ENCODE measurements at regions not wholly inside any gene's neighbourhood (a gene's known extent, or its start where the extent isn't known, plus 50 kb on each side); places are given as distances from the start of the nearest gene placed in this dataset.

DNA sequence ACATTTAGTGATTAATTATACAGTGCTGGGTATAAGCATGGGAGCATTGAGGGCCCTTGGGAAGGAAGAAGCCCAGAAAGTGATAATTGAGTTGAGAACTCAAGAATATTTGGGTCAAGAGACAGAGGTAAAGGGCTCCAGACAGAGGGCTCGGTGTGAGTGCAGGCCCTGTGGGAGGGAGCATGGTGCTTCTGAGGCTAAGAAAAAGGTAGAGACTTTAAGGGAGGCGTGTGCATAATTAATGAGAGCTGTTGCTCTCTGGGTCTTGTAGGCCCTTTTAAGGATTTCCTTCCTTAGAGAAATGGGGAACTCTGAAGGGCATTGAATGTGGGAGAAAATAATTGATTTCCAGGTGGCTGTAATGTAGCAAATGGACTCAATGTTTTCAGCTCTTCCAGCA is 735.0 kb upstream of the POU3F3 start:
- DNase-seq (ENCODE audit: low read depth in 3 of 3, low spot score in 2 of 3) = no peak

- DNase-seq (ENCODE audit: low read depth in 3 of 3, low spot score in 2 of 3) = no peak
Observed at GRCh38 chr2:104120171-104120570, 733.7 kb upstream of the POU3F3 start.

- no peak for DNase-seq (ENCODE audit: low read depth in 3 of 3, low spot score in 2 of 3)
Observed at GRCh38 chr2:104125096-104125495, 728.8 kb upstream of the POU3F3 start.

DNA sequence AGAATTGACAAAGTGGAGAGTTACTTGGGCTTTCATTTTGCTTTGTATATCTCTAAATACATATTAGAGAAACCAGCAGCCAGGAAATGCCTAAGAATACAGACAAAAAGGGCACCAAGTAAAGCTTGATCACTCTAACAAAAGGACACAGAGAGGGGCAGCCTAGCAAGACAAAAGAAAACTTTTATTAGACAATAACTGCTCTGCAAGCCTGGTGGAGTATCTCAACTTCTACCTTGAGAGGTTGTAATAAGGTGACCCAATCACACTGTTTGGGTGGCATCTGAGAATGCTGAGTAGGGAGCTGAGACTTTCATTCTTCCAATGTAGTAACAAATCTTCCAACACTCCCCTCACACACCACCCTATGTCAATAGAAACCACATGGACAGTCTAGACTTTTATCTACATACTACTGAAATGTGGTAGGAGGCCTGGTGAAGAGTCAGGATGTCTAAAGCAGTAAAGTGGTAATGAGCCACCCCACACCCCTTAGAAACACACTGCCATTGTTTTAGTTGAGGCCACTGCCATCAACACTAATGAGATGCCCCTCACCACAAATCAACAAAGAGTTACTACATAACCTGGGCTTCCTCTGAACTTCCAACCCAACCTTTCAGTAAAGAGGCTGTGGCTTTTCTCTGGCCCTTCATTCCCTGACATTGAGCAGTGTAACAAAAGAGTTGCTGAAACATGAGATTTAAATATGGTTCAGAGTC is 726.7 kb upstream of the POU3F3 start:
- DNase-seq (ENCODE audit: low read depth in 3 of 3, low spot score in 2 of 3) = no peak

DNA sequence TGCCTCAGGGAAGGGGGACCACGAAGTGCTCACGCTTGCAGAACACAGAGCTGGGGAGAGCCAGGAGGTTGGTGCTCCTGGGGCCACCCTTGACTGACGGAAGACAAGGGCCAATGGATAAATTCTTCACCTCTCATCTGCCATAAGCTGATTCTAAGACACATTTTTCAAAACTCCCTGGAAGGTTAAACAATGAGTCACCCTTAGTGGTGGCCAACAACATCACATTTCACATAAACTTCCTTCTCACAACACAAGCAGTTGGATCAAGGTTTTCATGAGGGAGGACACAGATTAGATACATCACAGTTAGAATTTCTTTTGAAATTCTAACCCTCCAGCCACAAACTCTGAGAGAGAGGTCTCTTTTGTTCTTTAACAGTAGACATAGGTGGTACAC is 713.6 kb upstream of the POU3F3 start:
- DNase-seq (ENCODE audit: low read depth in 3 of 3, low spot score in 2 of 3) = no peak

GRCh38 chr2:104158191-104158590 is 695.7 kb upstream of the POU3F3 start:
- DNase-seq (ENCODE audit: low read depth in 3 of 3, low spot score in 2 of 3) = no peak

GRCh38 chr2:104163611-104164130 is 690.2 kb upstream of the POU3F3 start:
- no peak for DNase-seq (ENCODE audit: low read depth in 3 of 3, low spot score in 2 of 3)

DNA sequence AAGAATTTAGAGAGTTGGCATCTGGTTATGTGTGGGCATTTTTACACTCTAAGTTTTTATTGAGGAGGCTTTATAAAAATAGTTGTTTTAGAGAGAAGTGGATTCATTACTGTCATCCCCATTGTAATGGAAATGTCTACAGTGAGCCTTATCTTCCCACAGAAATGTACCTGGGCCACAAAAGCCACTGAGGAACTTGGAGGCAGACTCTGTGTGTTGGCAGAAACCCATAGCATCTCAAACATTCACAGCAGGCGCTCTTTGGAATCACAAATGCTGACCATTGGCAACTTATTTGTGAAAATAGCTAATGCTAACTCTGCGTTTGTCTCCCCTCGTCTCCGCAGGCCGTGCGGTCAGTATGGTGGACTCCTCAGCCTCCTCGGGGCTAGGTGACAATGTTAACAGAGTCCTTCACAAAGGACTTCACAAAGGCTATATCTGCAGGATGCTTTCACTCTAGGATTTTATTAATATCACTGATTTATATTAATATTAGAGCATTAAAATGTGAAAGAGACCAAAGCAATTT is 689.1 kb upstream of the POU3F3 start:
- DNase-seq (ENCODE audit: low read depth in 3 of 3, low spot score in 2 of 3) = no peak

DNA sequence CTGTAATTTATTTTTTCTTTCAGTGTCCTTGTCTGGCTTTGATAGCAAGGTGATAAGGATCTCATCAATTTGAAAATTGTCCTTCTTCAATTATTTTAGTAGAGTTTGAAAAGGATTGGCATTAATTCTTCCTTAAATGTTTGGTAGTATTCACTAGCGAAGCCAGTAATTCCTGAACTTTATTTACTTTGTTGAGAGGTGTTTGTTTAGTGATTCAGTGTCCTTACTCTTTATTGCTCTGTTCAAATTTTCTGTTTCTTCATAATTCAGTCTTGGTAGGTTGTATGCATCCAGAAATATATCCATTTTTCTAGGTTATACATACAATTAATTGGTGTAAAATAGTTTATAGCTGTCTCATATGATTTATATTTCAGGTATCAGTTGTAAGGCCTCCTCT is 676.7 kb upstream of the POU3F3 start:
- no peak for DNase-seq (ENCODE audit: low read depth in 3 of 3, low spot score in 2 of 3)

DNA sequence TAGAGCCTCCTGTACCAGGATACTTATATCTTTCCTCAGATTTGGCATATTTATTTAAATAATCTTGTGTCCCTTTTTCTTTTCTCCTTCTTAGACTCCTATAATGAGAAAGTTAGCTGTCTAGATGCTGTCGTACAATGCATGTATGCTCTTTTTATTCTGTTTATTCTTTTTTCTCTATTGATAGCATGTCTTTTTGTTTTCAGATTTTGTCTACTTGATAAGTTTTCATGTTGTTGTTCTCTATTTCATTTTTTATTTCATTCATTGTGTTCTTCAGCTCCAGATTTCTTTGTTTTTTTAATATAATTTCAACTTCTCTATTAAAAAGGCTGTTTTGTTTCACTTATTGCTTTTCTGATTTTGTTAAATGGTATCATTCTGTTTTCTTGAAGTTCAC is 674.3 kb upstream of the POU3F3 start:
- DNase-seq (ENCODE audit: low read depth in 3 of 3, low spot score in 2 of 3) = no peak

DNA sequence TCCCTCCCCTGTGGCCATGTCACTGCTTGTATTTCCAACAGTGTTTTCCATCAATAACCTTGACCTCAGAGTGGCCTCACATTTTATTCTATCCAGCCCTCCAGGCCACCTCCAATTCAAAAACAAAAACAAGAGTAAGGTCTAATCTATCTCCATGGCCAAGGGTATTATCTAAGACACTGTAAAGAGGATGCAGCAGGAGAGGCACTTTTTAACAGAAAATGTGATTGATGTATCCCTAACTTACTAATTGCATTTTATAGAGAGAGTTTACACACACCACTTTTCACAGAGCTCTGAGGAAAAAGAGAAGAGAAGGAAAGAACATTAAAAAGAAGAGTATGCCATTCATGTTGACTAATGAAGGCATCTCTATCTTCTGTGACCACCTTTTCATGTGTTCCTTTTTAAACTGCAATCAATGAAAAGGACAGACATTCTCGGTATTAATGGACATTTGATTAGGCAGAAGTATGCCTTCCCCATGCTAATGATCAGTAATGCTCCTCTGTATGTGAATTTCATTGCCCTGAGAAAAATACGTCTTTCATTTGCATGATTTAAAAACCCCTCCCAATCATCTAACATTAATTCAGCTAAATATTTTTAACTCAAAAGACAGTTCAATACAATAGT is 653.3 kb upstream of the POU3F3 start:
- DNase-seq (ENCODE audit: low read depth in 3 of 3, low spot score in 2 of 3) = no peak

DNA sequence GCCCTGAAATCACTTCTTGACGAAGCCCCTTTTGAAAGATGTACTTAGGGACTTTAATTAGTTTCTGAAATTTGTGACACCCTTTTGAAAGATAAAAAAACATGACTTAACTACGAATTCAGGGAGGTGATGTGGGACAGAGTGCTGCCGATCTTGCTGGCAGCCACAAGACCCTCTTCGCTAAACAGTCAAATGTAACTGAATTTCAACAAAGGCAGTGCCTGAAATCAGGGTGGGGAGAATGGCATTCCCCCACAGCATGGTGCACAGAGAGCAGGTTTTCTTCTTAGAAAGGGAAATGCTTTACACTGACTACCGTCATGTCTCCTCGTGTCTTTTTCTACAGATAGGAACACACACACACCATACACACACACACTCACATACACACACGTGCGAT is 640.2 kb upstream of the POU3F3 start:
- DNase-seq (ENCODE audit: low read depth in 3 of 3, low spot score in 2 of 3) = no peak

DNA sequence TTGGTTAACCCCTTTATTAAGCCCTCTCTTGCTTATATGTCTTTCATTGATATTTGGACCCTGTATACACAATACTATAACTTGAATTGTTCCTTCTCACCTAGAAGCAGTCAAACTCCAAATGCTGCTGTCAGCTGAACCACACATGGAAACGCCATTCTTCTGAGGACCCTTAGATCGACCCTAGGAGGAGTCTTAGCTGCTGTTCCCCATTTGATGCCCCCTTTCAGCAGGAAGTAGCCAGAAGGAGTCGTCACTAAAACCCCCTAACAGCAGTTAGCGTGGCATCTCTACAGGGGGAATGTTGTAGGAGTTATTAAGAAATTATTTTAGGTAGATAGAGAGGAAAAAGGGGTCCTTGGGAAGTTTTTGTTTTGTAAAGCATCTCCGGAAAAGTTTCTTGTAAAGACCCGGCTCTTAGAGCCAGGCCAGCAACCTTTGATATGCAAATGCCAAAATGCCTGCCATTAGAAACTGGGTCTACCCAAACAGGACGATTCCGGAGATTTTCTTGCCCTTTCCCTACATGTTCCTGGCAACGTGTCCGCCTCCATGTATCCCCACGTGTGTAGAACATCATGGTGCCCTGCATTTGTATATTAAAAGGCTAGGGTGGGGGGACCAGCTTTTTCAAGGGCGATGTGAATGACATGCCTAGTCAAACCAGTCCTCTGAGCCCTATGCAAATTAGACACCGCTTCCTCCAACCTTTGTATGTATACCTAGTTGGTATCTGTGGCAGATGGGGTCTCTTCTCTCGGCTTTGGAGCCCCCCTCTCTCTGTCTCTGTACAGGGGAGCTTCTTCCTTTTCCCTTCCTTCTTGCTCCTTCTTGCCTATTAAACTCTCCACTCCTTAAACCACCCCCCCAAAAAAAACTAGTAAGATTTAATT is 638.4 kb upstream of the POU3F3 start:
- DNase-seq (ENCODE audit: low read depth in 3 of 3, low spot score in 2 of 3) = no peak

DNA sequence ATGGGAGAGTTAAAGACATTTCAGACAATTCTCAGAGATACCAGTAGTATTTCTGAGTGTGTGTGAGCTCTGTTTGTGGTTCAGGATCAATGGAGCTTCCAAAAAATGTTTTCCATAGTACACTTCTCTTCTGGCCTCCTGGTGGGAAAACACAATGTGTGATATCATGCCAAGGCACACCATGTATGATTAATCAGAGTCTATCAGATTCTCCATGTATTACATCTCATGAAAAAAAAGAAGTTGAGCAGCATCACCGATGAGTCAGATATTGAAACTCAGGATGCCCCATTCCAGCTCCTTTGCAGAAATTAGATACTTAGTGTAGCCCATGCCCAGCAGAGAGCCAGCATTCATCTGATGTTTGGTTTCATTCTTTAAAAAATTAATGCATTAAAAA is 620.3 kb upstream of the POU3F3 start:
- no peak for DNase-seq (ENCODE audit: low read depth in 3 of 3, low spot score in 2 of 3)

GRCh38 chr2:104236491-104236890 is 617.4 kb upstream of the POU3F3 start:
- no peak for DNase-seq (ENCODE audit: low read depth in 3 of 3, low spot score in 2 of 3)

GRCh38 chr2:104240984-104241383 is 612.9 kb upstream of the POU3F3 start:
- DNase-seq (ENCODE audit: low read depth in 3 of 3, low spot score in 2 of 3) = no peak

- DNase-seq (ENCODE audit: low read depth in 3 of 3, low spot score in 2 of 3) = no peak
Observed at GRCh38 chr2:104249629-104250028, 604.3 kb upstream of the POU3F3 start.

DNA sequence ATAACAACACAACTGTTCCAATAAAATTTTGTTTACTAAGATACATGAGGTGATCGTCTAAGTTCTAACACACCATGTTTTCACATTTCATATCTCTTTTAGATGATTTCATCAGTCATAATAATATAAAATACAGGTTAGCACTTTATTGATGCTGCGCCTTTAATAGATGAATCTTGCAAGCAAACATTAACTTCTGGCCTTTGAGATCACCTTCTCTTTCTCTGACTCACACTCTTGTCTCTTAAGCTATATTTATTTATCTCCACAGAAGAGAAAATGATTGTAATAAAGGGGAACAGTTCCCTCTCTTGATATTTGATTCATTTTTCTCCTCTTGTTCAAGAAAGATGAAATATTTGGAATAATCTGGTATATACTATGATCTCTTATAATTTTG is 603.3 kb upstream of the POU3F3 start:
- DNase-seq (ENCODE audit: low read depth in 3 of 3, low spot score in 2 of 3) = no peak

DNA sequence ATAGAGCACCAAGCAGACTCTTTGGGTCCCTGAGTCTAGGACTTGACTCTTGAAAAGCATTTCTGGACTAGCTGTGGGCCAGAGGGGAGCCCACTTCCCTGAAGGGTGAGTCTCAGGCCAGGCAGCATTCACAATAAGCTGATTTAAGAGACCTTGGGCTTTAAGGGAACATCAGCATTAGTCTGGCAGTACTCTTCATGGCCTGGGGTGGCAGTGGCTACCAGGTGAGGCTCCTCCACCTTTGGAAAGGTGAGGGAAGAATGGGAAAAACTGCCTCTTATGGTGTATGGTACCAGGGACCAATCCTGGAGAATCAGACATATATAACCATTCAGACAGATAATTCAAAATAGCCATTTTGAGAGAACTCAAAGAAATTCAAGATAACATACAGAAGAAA is 599.9 kb upstream of the POU3F3 start:
- no peak for DNase-seq (ENCODE audit: low read depth in 3 of 3, low spot score in 2 of 3)

GRCh38 chr2:104262714-104263113 is 591.2 kb upstream of the POU3F3 start:
- no peak for DNase-seq (ENCODE audit: low read depth in 3 of 3, low spot score in 2 of 3)

DNA sequence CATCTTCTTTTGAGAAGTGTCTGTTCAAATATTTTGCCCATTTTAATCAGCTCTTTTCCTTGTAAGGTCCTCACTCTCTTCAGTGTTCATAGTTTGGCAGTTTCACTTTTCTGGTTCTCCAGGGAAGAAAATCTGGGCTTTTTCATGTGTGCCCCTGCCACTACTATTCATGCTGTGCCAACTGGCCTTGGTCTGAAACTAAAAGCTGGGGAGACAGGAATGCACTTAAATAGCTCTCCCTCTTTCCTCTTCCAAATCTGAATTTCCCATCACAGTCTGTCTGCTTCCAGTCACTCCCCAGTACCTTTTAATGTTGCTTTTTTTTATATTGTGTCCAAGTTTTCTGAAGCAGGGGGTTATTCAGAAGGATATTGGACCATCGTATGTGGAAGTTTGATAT is 574.3 kb upstream of the POU3F3 start:
- DNase-seq (ENCODE audit: low read depth in 3 of 3, low spot score in 2 of 3) = no peak

Data from right renal cortex interstitium (tissue), 3 donors.